GM19467 (cell line): ENCODE measurements at regions not wholly inside any gene's neighbourhood (a gene's known extent, or its start where the extent isn't known, plus 50 kb on each side); places are given as distances from the start of the nearest gene placed in this dataset.

Source experiments
- ATAC-seq: cut with Tn5 transposase; IDR thresholded peaks from one replicate; pipeline ENCODE4 v1.9.1; 2021; ENCODE audit warnings: mild to moderate bottlenecking, moderate library complexity; ENCODE audit not compliant: unreplicated experiment

GRCh38 chr3:106640353-106640752 lies 736.9 kb upstream of the CCDC54 start:
- ATAC-seq = no peak

- ATAC-seq = no peak
Observed at GRCh38 chr3:106642161-106642560, 735.1 kb upstream of the CCDC54 start.

GRCh38 chr3:106643684-106644161 lies 733.5 kb upstream of the CCDC54 start:
- ATAC-seq = no peak

- ATAC-seq = no peak
Observed at GRCh38 chr3:106673926-106674569, 703.2 kb upstream of the CCDC54 start.

- ATAC-seq = no peak
Observed at GRCh38 chr3:106675451-106675850, 701.8 kb upstream of the CCDC54 start.

- no peak for ATAC-seq
Observed at GRCh38 chr3:106678657-106679390, 698.4 kb upstream of the CCDC54 start.

- no peak for ATAC-seq
Observed at GRCh38 chr3:106683953-106684620, 693.2 kb upstream of the CCDC54 start.

- ATAC-seq = no peak
Observed at GRCh38 chr3:106685745-106686144, 691.5 kb upstream of the CCDC54 start.

- no peak for ATAC-seq
Observed at GRCh38 chr3:106687905-106688304, 689.3 kb upstream of the CCDC54 start.

GRCh38 chr3:106688464-106688863 lies 688.8 kb upstream of the CCDC54 start:
- no peak for ATAC-seq

GRCh38 chr3:106691476-106691875 lies 685.8 kb upstream of the CCDC54 start:
- ATAC-seq = no peak

- ATAC-seq = no peak
Observed at GRCh38 chr3:106692624-106693023, 684.6 kb upstream of the CCDC54 start.

- ATAC-seq = no peak
Observed at GRCh38 chr3:106699122-106699521, 678.1 kb upstream of the CCDC54 start.

GRCh38 chr3:106700981-106701380 lies 676.3 kb upstream of the CCDC54 start:
- ATAC-seq = no peak

GRCh38 chr3:106703524-106703923 lies 673.7 kb upstream of the CCDC54 start:
- ATAC-seq = no peak

- ATAC-seq = no peak
Observed at GRCh38 chr3:106707347-106707746, 669.9 kb upstream of the CCDC54 start.

GRCh38 chr3:106710596-106710995 lies 666.6 kb upstream of the CCDC54 start:
- no peak for ATAC-seq

GRCh38 chr3:106711650-106712049 lies 665.6 kb upstream of the CCDC54 start:
- no peak for ATAC-seq

- ATAC-seq = no peak
Observed at GRCh38 chr3:106714400-106714799, 662.8 kb upstream of the CCDC54 start.

GRCh38 chr3:106715286-106715685 lies 662.0 kb upstream of the CCDC54 start:
- no peak for ATAC-seq

GRCh38 chr3:106717178-106717780 lies 660.0 kb upstream of the CCDC54 start:
- ATAC-seq = no peak
